Ovary (tissue), 7 donors: ENCODE measurements at regions not wholly inside any gene's neighbourhood (a gene's known extent, or its start where the extent isn't known, plus 50 kb on each side); places are given as distances from the start of the nearest gene placed in this dataset.
"Not testable (repeated sequence)": the region's sequence is repeated elsewhere in the genome, so short reads cannot be mapped to it uniquely, and the experiment has no call there.

ENCODE experiments used
- DNase-seq, 5 donors: peaks; one replicate each; pipeline ENCODE4 v3.0.0-alpha.2; 2019 to 2020
- H3K27ac ChIP-seq, 2 donors: fragments of 200-600 bp; one replicate each; pipeline versions ENCODE4 v1.5.1 to v1.8.0; 2019 to 2022
- H3K27me3 ChIP-seq: fragments of 200-600 bp; one replicate; pipeline ENCODE4 v1.8.0; 2022
- H3K36me3 ChIP-seq: fragments of 200-600 bp; sonication (generic); one replicate; pipeline ENCODE4 v1.5.1; 2019
- H3K4me1 ChIP-seq: one replicate; pipeline ENCODE4 v1.8.1; 2013; ENCODE audit warnings: mild to moderate bottlenecking, moderate library complexity; ENCODE audit not compliant: insufficient read depth
- H3K4me3 ChIP-seq: fragments of 200-600 bp; sonication (generic); one replicate; pipeline ENCODE4 v1.5.1; 2017
- H3K9me3 ChIP-seq, 2 donors: fragments of 200-600 bp in 1 of 2; sonication (generic) in 1 of 2; one replicate each; pipeline versions ENCODE4 v1.5.1 to v1.8.1; 2013 to 2019; ENCODE audit warnings: mild to moderate bottlenecking in 1 of 2, moderate library complexity in 1 of 2
- WGBS, 3 donors: extraction: QIAGEN DNeasy Blood & Tissue Kit in 1 of 3; methylation state at CpG; one replicate each; pipeline versions ENCODE4 v1.1.5 to v1.1.7; 2013 to 2017; 5-methylcytosine and 5-hydroxymethylcytosine counted together
- intact Hi-C, 4 donors: fragments of 100-400 bp; cut with DNase I; formaldehyde crosslinking; loops; one replicate each; pipeline versions ENCODE4 v1.11.0 to v1.15.1; 2022 to 2023
- donor health status: DM: no; HTN: no; CAD: no; lungs with moderate emphysema.
- donor health status: DM: no; HTN: no; CAD: no.
- donor health status: Bipolar disorder and iron deficiency.
- donor health status: DM: no; HTN: no; CAD: no.
- donor health status: DM: yes; HTN: yes; CAD: no.

GRCh38 chr15:20192982-20193929 is 348.3 kb downstream of the GOLGA6L6 start:
- H3K27ac ChIP-seq, intact Hi-C loops, H3K4me1 ChIP-seq, H3K27me3 ChIP-seq, H3K9me3 ChIP-seq, H3K36me3 ChIP-seq, DNase-seq, H3K4me3 ChIP-seq: not testable (repeated sequence)
- 44 to 52% (median 50%) methylated on average over 16 of the region's 16 CpGs for WGBS, 3 donors

GRCh38 chr15:20191508-20192125 is 350.0 kb downstream of the GOLGA6L6 start:
- WGBS, 3 donors: 60 to 73% (median 69%) methylated on average over 6 of the region's 6 CpGs
- H3K4me3 ChIP-seq, H3K27me3 ChIP-seq, DNase-seq, H3K9me3 ChIP-seq, H3K27ac ChIP-seq, H3K36me3 ChIP-seq, intact Hi-C loops, H3K4me1 ChIP-seq: not testable (repeated sequence)

GRCh38 chr15:20188611-20189010 is 353.0 kb downstream of the GOLGA6L6 start:
- H3K9me3 ChIP-seq, H3K4me3 ChIP-seq, H3K36me3 ChIP-seq, DNase-seq, H3K4me1 ChIP-seq, H3K27ac ChIP-seq, H3K27me3 ChIP-seq, intact Hi-C loops: not testable (repeated sequence)
- WGBS, 3 donors: 43 to 54% (median 45%) methylated on average over 4 of the region's 4 CpGs

- H3K4me3 ChIP-seq, H3K4me1 ChIP-seq, DNase-seq, intact Hi-C loops, H3K9me3 ChIP-seq, H3K36me3 ChIP-seq, H3K27me3 ChIP-seq, H3K27ac ChIP-seq: not testable (repeated sequence)
- 47 to 64% (median 47%) methylated on average over 1 of the region's 1 CpG for WGBS, 3 donors
Measured at GRCh38 chr15:20187370-20188355, 353.9 kb downstream of the GOLGA6L6 start.

GRCh38 chr15:20184879-20185278 is 356.7 kb downstream of the GOLGA6L6 start:
- DNase-seq, H3K27ac ChIP-seq, intact Hi-C loops, H3K4me3 ChIP-seq, H3K4me1 ChIP-seq, H3K9me3 ChIP-seq, H3K27me3 ChIP-seq, H3K36me3 ChIP-seq: not testable (repeated sequence)
- WGBS, 3 donors: 47 to 85% (median 79%) methylated on average over 3 to 6 of the region's 13 CpGs

GRCh38 chr15:20168221-20168620 is 373.4 kb downstream of the GOLGA6L6 start:
- 59 to 78% (median 77%) methylated on average over 14 to 32 of the region's 33 CpGs for WGBS, 3 donors
- not testable (repeated sequence) for DNase-seq

GRCh38 chr15:20153528-20153927 is 388.1 kb downstream of the GOLGA6L6 start:
- H3K27ac ChIP-seq, intact Hi-C loops, H3K4me1 ChIP-seq, H3K27me3 ChIP-seq, H3K4me3 ChIP-seq, DNase-seq, H3K9me3 ChIP-seq, H3K36me3 ChIP-seq: not testable (repeated sequence)
- whole genome bisulfite sequencing, 3 donors: 76 to 85% (median 82%) methylated on average over 5 to 8 of the region's 9 CpGs

More at GRCh38 chr15:20168221-20168620, 373.4 kb downstream of the GOLGA6L6 start:
- H3K27me3 ChIP-seq, H3K36me3 ChIP-seq, H3K4me1 ChIP-seq, H3K27ac ChIP-seq, H3K4me3 ChIP-seq, intact Hi-C loops, H3K9me3 ChIP-seq: not testable (repeated sequence)

GRCh38 chr15:20148679-20149078 is 392.9 kb downstream of the GOLGA6L6 start:
- H3K36me3 ChIP-seq, H3K4me3 ChIP-seq, H3K4me1 ChIP-seq, H3K27ac ChIP-seq, H3K27me3 ChIP-seq, intact Hi-C loops, H3K9me3 ChIP-seq, DNase-seq: not testable (repeated sequence)
- 81 to 85% methylated on average over 9 of the region's 14 CpGs; no CpG with 5 or more reads in 1 of the 3 donors for WGBS, 3 donors

GRCh38 chr15:20148008-20148407 is 393.6 kb downstream of the GOLGA6L6 start:
- H3K4me3 ChIP-seq, intact Hi-C loops, H3K4me1 ChIP-seq, H3K36me3 ChIP-seq, DNase-seq, H3K9me3 ChIP-seq, H3K27ac ChIP-seq, H3K27me3 ChIP-seq: not testable (repeated sequence)
- WGBS, 3 donors: 71 to 83% (median 79%) methylated on average over 56 to 72 of the region's 73 CpGs

GRCh38 chr15:20144333-20145036 is 397.1 kb downstream of the GOLGA6L6 start:
- H3K4me3 ChIP-seq, H3K9me3 ChIP-seq, H3K27ac ChIP-seq, H3K36me3 ChIP-seq, intact Hi-C loops, H3K27me3 ChIP-seq, DNase-seq, H3K4me1 ChIP-seq: not testable (repeated sequence)
- WGBS, 3 donors: 88 to 92% (median 90%) methylated on average over 9 to 12 of the region's 14 CpGs
